GM23248 (cell line): ENCODE measurements at regions not wholly inside any gene's neighbourhood (a gene's known extent, or its start where the extent isn't known, plus 50 kb on each side); places are given as distances from the start of the nearest gene placed in this dataset. TPM values are rescaled to one million over a fixed set of nuclear protein-coding genes. Genes with fewer than 3 reads are reported as not detected.

Experiments
- DNase-seq: peaks from one replicate; pipeline ENCODE4 v3.0.0-alpha.2; 2015
- H2AFZ ChIP-seq: fragments of 200-600 bp; sonication (generic); 2 replicates; pipeline ENCODE4 v1.6.1; 2016; ENCODE audit warnings: antibody characterized with exemption
- H3F3A ChIP-seq: fragments of 200-600 bp; sonication (generic); 2 replicates; pipeline ENCODE4 v1.6.1; 2016; ENCODE audit warnings: mild to moderate bottlenecking, antibody characterized with exemption, mixed run types; ENCODE audit not compliant: insufficient read depth
- H3K27ac ChIP-seq: fragments of 200-600 bp; sonication (generic); 2 replicates; pipeline ENCODE4 v1.5.1; 2016; ENCODE audit warnings: mild to moderate bottlenecking
- H3K27me3 ChIP-seq: fragments of 200-600 bp; sonication (generic); replicated peaks from 2 replicates; pipeline ENCODE4 v1.6.1; 2016; ENCODE audit warnings: mild to moderate bottlenecking; ENCODE audit not compliant: insufficient read depth
- H3K36me3 ChIP-seq: fragments of 200-600 bp; sonication (generic); 2 replicates; pipeline ENCODE4 v1.6.1; 2016; ENCODE audit warnings: low read depth, mild to moderate bottlenecking
- H3K4me1 ChIP-seq: fragments of 200-600 bp; sonication (generic); 2 replicates; pipeline ENCODE4 v1.6.1; 2016; ENCODE audit warnings: mild to moderate bottlenecking; ENCODE audit not compliant: insufficient read depth
- H3K4me2 ChIP-seq: fragments of 200-600 bp; sonication (generic); one replicate; pipeline ENCODE4 v1.6.1; 2016; ENCODE audit warnings: mild to moderate bottlenecking; ENCODE audit not compliant: unreplicated experiment
- H3K4me3 ChIP-seq: fragments of 200-600 bp; sonication (generic); 2 replicates; pipeline ENCODE4 v1.5.1; 2016; ENCODE audit warnings: mild to moderate bottlenecking
- H3K79me2 ChIP-seq: fragments of 200-600 bp; sonication (generic); 2 replicates; pipeline ENCODE4 v1.6.1; 2016; ENCODE audit warnings: mild to moderate bottlenecking; ENCODE audit not compliant: insufficient read depth
- H3K9ac ChIP-seq: fragments of 200-600 bp; sonication (generic); 2 replicates; pipeline ENCODE4 v1.6.1; 2016; ENCODE audit warnings: mild to moderate bottlenecking
- H3K9me2 ChIP-seq: fragments of 200-600 bp; sonication (generic); 2 replicates; pipeline ENCODE4 v1.6.1; 2016; ENCODE audit warnings: mixed run types, mild to moderate bottlenecking, moderate library complexity; ENCODE audit not compliant: insufficient read depth
- H3K9me3 ChIP-seq: fragments of 200-600 bp; sonication (generic); one replicate; pipeline ENCODE4 v1.6.1; 2017; ENCODE audit warnings: low read depth
- H4K20me1 ChIP-seq: fragments of 200-600 bp; sonication (generic); 2 replicates; pipeline ENCODE4 v1.6.0; 2016; ENCODE audit not compliant: insufficient read depth
- EZH2 ChIP-seq: fragments of 200-600 bp; sonication (generic); IDR thresholded peaks from 2 replicates; pipeline ENCODE4 v1.6.1; 2018; ENCODE audit warnings: antibody characterized with exemption, mild to moderate bottlenecking; ENCODE audit not compliant: insufficient read depth, poor library complexity, severe bottlenecking
- EZH2phosphoT487 ChIP-seq: fragments of 200-600 bp; sonication (generic); IDR thresholded peaks from 2 replicates; pipeline ENCODE4 v1.6.1; 2018; ENCODE audit warnings: antibody characterized with exemption, moderate library complexity, mild to moderate bottlenecking, low read depth; ENCODE audit not compliant: insufficient read depth
- WGBS, 2 experiments: methylation state at CpG; one replicate each; pipeline ENCODE4 v1.1.6; 2015 to 2017; ENCODE audit warnings: low lambda C conversion rate in 2 of 2, low coverage in 1 of 2; ENCODE audit errors: missing lambda C conversion rate in 2 of 2; 5-methylcytosine and 5-hydroxymethylcytosine counted together
- in situ Hi-C: fragments of 300-500 bp; cut with MboI; formaldehyde crosslinking; loops from 2 replicates; pipeline ENCODE4 v1.15.0; 2020
- small RNA-seq: library from RNA; depleted of rRNA; stranded (forward); fragments of <200 nt; gene quantifications from one replicate; pipeline ENCODE3, GENCODE V24; 2014; ENCODE audit warnings: low read depth, low replicate concordance

DNA sequence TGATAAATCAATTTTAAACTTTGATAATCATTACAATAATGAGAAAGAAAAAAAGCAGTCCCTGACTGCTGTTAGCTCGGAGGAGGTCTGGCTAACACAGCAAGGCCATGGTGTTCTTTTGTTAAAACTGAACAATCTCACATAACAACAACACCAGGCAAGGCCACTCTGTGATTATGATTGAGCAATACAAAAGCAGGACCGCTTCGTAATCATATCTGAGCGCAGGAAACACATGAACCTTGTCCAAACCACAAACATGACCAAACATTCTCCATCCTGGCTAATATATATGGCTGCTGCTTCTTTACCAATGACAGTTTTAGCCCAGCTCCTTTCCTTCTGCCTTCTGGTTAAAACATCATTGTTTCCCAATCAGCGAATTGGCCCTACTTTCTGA is 76.8 kb upstream of the DDX53 start:
- no peaks in the 10 kb centered on the region for H3K9me2 ChIP-seq
- no peaks in the 10 kb centered on the region for H3K9me3 ChIP-seq
- WGBS, 2 experiments, result 16 to 17% methylated on average over 5 of the region's 5 CpGs
- H3K4me2 ChIP-seq, result no peak overlapping the region
- no peak overlapping the region for H3K4me3 ChIP-seq
- no peaks in the 10 kb centered on the region for H4K20me1 ChIP-seq
- H2AFZ ChIP-seq, result no peak overlapping the region
- no peaks in the 10 kb centered on the region for H3K27me3 ChIP-seq
- peaks cover 3% of the 10 kb centered on the region; the same call in 1 of the 2 replicates for H3F3A ChIP-seq
- peaks cover 5% of the 10 kb centered on the region; the same call in 1 of the 2 replicates for H3K4me1 ChIP-seq
- no peak overlapping the region for H3K9ac ChIP-seq
- TF ChIP-seq EZH2 (no peak), EZH2phosphoT487 (no peak)
- no peak overlapping the region for H3K27ac ChIP-seq
- H3K79me2 ChIP-seq, result no peaks in the 10 kb centered on the region
- peak; percentile 66 for DNase-seq
- in situ Hi-C loops, result no loop called here
- H3K36me3 ChIP-seq, result no peaks in the 10 kb centered on the region

DNA sequence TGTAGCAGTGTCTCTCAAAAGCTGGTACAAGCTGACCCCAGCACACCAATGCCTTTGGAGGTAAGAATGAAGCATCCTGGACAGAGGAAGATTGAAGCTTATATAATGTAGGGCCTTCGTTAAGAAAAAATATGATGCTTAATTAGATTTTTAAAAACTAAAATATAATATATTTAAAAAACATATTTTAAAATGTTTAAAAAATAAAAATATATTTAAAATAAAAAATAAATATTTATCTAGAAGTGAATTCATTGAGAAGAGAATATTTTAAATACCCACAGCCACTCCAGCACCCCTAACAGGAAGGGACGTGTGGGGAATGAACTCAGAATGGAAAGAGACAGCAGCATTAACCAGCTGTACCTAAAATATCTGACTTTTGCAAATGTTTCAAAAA is 65.1 kb upstream of the DDX53 start:
- Histone ChIP-seq H3K27me3 (no peaks in the 10 kb centered on the region), H3K9me2 (no peaks in the 10 kb centered on the region), H2AFZ (no peak overlapping the region), H3K4me2 (no peak overlapping the region), H3K9me3 (no peaks in the 10 kb centered on the region), H3K4me1 (no peaks in the 10 kb centered on the region), H3F3A (no peaks in the 10 kb centered on the region), H4K20me1 (no peaks in the 10 kb centered on the region), H3K4me3 (no peak overlapping the region), H3K9ac (no peak overlapping the region), H3K27ac (no peak overlapping the region), H3K36me3 (no peaks in the 10 kb centered on the region), H3K79me2 (no peaks in the 10 kb centered on the region)
- DNase-seq, result no peak
- in situ Hi-C loops, result no loop called here
- 78 to 85% methylated on average over 2 of the region's 2 CpGs for WGBS, 2 experiments
- no peak for TF ChIP-seq EZH2
- no peak for TF ChIP-seq EZH2phosphoT487

GRCh38 chrX:22944945-22945344 is 54.8 kb upstream of the DDX53 start:
- Histone ChIP-seq H3K27me3 (no peaks in the 10 kb centered on the region), H3K9me2 (no peaks in the 10 kb centered on the region), H4K20me1 (no peaks in the 10 kb centered on the region), H3K9ac (no peak overlapping the region), H3K4me1 (peaks cover 4% of the 10 kb centered on the region; the same call in 1 of the 2 replicates), H3K27ac (no peak overlapping the region), H3K79me2 (no peaks in the 10 kb centered on the region), H3F3A (peaks cover under 1% of the 10 kb centered on the region; the same call in 1 of the 2 replicates), H3K36me3 (no peaks in the 10 kb centered on the region), H2AFZ (no peak overlapping the region), H3K4me3 (no peak overlapping the region), H3K4me2 (no peak overlapping the region), H3K9me3 (no peaks in the 10 kb centered on the region)
- DNase-seq, result no peak
- TF ChIP-seq EZH2 (no peak), EZH2phosphoT487 (no peak)
- in situ Hi-C loops, result no loop called here
- 93 to 100% methylated on average over 1 of the region's 1 CpG for WGBS, 2 experiments

Small RNA genes in the stretch of these regions (small RNA-seq; reads per million reads assigned to genes)
- not detected for gene RNU6-266P
